ENCODE measurements at regions not wholly inside any gene's neighbourhood (a gene's known extent, or its start where the extent isn't known, plus 50 kb on each side); places are given as distances from the start of the nearest gene placed in this dataset.
"Not testable (repeated sequence)": the region's sequence is repeated elsewhere in the genome, so short reads cannot be mapped to it uniquely, and the experiment has no call there.

GRCh38 chr17:51362811-51363585 is 102.7 kb downstream of the UTP18 start:
- DNase-seq = no peak
- intact Hi-C loops (cut with DNase I; ENCODE audit: low total_unique reads) = no loop called here
- Histone ChIP-seq H3K27ac (peak overlapping the region in 2 of 8 donors; percentile 7 to 8), H3K9me3 (no peaks in the 10 kb centered on the region), H3K4me3 (no peak overlapping the region), H3K27me3 (replicated peaks in 1 of 7) (peaks cover 0 to 11% (median 0%) of the 10 kb centered on the region in 7 donors), H3K4me1 (peaks cover 0 to 28% (median 0%) of the 10 kb centered on the region in 6 donors), H3K36me3 (no peaks in the 10 kb centered on the region)
- TF ChIP-seq CTCF (IDR thresholded peaks at IDR 0.05 in 8 of 11, conservative IDR thresholded peaks at IDR 0.05 in 3 of 11) (no peak), POLR2A (IDR thresholded peaks at IDR 0.05) (no peak), POLR2AphosphoS5 (IDR thresholded peaks at IDR 0.05) (peak in 2 of 3 donors; percentile 12 to 60)
- WGBS, 5 donors = 45 to 69% (median 65%) methylated on average over 7 of the region's 7 CpGs

- WGBS, 5 donors = 31 to 50% (median 40%) methylated on average over 8 of the region's 8 CpGs
- intact Hi-C loops (cut with DNase I; ENCODE audit: low total_unique reads) = no loop called here
- Histone ChIP-seq H3K4me1 (peaks cover 0 to 28% (median 0%) of the 10 kb centered on the region in 6 donors), H3K9me3 (no peaks in the 10 kb centered on the region), H3K36me3 (no peaks in the 10 kb centered on the region), H3K27ac (no peak overlapping the region), H3K4me3 (no peak overlapping the region), H3K27me3 (replicated peaks in 1 of 7) (peaks cover 0 to 16% (median 0%) of the 10 kb centered on the region in 7 donors)
- no peak for DNase-seq
- no peak for TF ChIP-seq POLR2AphosphoS5 (IDR thresholded peaks at IDR 0.05)
- no peak for TF ChIP-seq CTCF (IDR thresholded peaks at IDR 0.05 in 8 of 11, conservative IDR thresholded peaks at IDR 0.05 in 3 of 11)
- no peak for TF ChIP-seq POLR2A (IDR thresholded peaks at IDR 0.05)
Observed at GRCh38 chr17:51365090-51365489, 104.7 kb downstream of the UTP18 start.

- Histone ChIP-seq H3K9me3 (no peaks in the 10 kb centered on the region), H3K36me3 (no peaks in the 10 kb centered on the region)
- WGBS, 5 donors = 86 to 95% (median 91%) methylated on average over 3 of the region's 3 CpGs
Observed at GRCh38 chr17:51366866-51367265, 106.5 kb downstream of the UTP18 start.

GRCh38 chr17:51367836-51368235 is 107.5 kb downstream of the UTP18 start:
- intact Hi-C loops (cut with DNase I; ENCODE audit: low total_unique reads); H3K36me3 ChIP-seq; H3K9me3 ChIP-seq; DNase-seq; H3K4me3 ChIP-seq; H3K27ac ChIP-seq: not testable (repeated sequence)
- WGBS, 5 donors = 57 to 91% (median 79%) methylated on average over 1 of the region's 1 CpG
- Histone ChIP-seq H3K27me3 (replicated peaks in 1 of 7) (peaks cover 0 to 16% (median 0%) of the 10 kb centered on the region in 7 donors), H3K4me1 (peaks cover 0 to 28% (median 5%) of the 10 kb centered on the region in 6 donors)

More at GRCh38 chr17:51366866-51367265, 106.5 kb downstream of the UTP18 start:
- peaks cover 0 to 29% (median under 1%) of the 10 kb centered on the region in 6 donors for H3K4me1 ChIP-seq
- no peak overlapping the region for H3K27ac ChIP-seq
- no peak overlapping the region for H3K4me3 ChIP-seq
- TF ChIP-seq CTCF (IDR thresholded peaks at IDR 0.05 in 8 of 11, conservative IDR thresholded peaks at IDR 0.05 in 3 of 11) (no peak), POLR2A (IDR thresholded peaks at IDR 0.05) (no peak), POLR2AphosphoS5 (IDR thresholded peaks at IDR 0.05) (no peak)
- DNase-seq = no peak
- peaks cover 0 to 16% (median 0%) of the 10 kb centered on the region in 7 donors for H3K27me3 ChIP-seq (replicated peaks in 1 of 7)
- intact Hi-C loops (cut with DNase I; ENCODE audit: low total_unique reads) = no loop called here

All from spleen (tissue), 11 donors.